Neural progenitor cell (in vitro differentiated cells): ENCODE measurements at regions not wholly inside any gene's neighbourhood (a gene's known extent, or its start where the extent isn't known, plus 50 kb on each side); places are given as distances from the start of the nearest gene placed in this dataset.

Source experiments
- DNase-seq: peaks from one replicate; pipeline ENCODE4 v3.0.0-alpha.2; 2016; ENCODE audit warnings: low spot score
- H2AFZ ChIP-seq: fragments of 200-600 bp; sonication (generic); replicated peaks from 2 replicates; pipeline ENCODE4 v1.6.1; 2016; ENCODE audit warnings: antibody characterized with exemption
- H3F3A ChIP-seq: fragments of 200-600 bp; sonication (generic); 2 replicates; pipeline ENCODE4 v1.6.1; 2016; ENCODE audit warnings: antibody characterized with exemption, low read depth
- H3K27ac ChIP-seq: fragments of 200-600 bp; sonication (generic); 2 replicates; pipeline ENCODE4 v1.5.1; 2016; ENCODE audit warnings: mild to moderate bottlenecking
- H3K27me3 ChIP-seq: fragments of 200-600 bp; sonication (generic); 2 replicates; pipeline ENCODE4 v1.6.1; 2016; ENCODE audit warnings: mild to moderate bottlenecking, moderate library complexity
- H3K36me3 ChIP-seq: fragments of 200-600 bp; sonication (generic); 2 replicates; pipeline ENCODE4 v1.5.1; 2016
- H3K4me1 ChIP-seq: fragments of 200-600 bp; sonication (generic); 2 replicates; pipeline ENCODE4 v1.6.1; 2016; ENCODE audit warnings: mixed run types
- H3K4me2 ChIP-seq: fragments of 200-600 bp; sonication (generic); 2 replicates; pipeline ENCODE4 v1.6.1; 2016
- H3K4me3 ChIP-seq: fragments of 200-600 bp; sonication (generic); 2 replicates; pipeline ENCODE4 v1.5.1; 2016
- H3K79me2 ChIP-seq: fragments of 200-600 bp; sonication (generic); 2 replicates; pipeline ENCODE4 v1.6.1; 2016; ENCODE audit warnings: low read depth
- H3K9ac ChIP-seq: fragments of 200-600 bp; sonication (generic); 2 replicates; pipeline ENCODE4 v1.6.1; 2016
- H3K9me3 ChIP-seq: fragments of 200-600 bp; sonication (generic); 2 replicates; pipeline ENCODE4 v1.5.1; 2016; ENCODE audit warnings: low read depth
- H4K20me1 ChIP-seq: fragments of 200-600 bp; sonication (generic); 2 replicates; pipeline ENCODE4 v1.6.1; 2016; ENCODE audit warnings: low read depth
- H3K27ac Mint-ChIP-seq: 3 replicates; pipeline ENCODE4 v1.8.0; 2021; ENCODE audit warnings: mixed read lengths
- H3K27me3 Mint-ChIP-seq: 2 replicates; pipeline ENCODE4 v1.8.0; 2022; ENCODE audit warnings: low read depth, mild to moderate bottlenecking, inconsistent platforms, moderate library complexity, mixed read lengths; ENCODE audit not compliant: insufficient read depth
- H3K36me3 Mint-ChIP-seq: 3 replicates; pipeline ENCODE4 v1.8.0; 2021; ENCODE audit warnings: mixed read lengths
- H3K4me1 Mint-ChIP-seq: 3 replicates; pipeline ENCODE4 v1.8.0; 2021; ENCODE audit warnings: mixed read lengths
- H3K4me3 Mint-ChIP-seq: 3 replicates; pipeline ENCODE4 v1.8.0; 2021; ENCODE audit warnings: mild to moderate bottlenecking, moderate library complexity, mixed read lengths
- H3K9me3 Mint-ChIP-seq: 3 replicates; pipeline ENCODE4 v1.8.0; 2020; ENCODE audit warnings: mixed read lengths
- EZH2 ChIP-seq: fragments of 200-600 bp; sonication (generic); IDR thresholded peaks from 2 replicates; pipeline ENCODE4 v1.6.1; 2017; ENCODE audit warnings: antibody characterized with exemption, mild to moderate bottlenecking, moderate library complexity
- EZH2phosphoT487 ChIP-seq: fragments of 200-600 bp; sonication (generic); IDR thresholded peaks from 2 replicates; pipeline ENCODE4 v1.6.1; 2017; ENCODE audit warnings: antibody characterized with exemption
- TF ChIP-seq, protein P1 (sequence below): fragments of 200-600 bp; sonication (generic); IDR thresholded peaks from 2 replicates; pipeline ENCODE4 v1.5.1; 2017; ENCODE audit warnings: antibody characterized with exemption, mild to moderate bottlenecking

DNA sequence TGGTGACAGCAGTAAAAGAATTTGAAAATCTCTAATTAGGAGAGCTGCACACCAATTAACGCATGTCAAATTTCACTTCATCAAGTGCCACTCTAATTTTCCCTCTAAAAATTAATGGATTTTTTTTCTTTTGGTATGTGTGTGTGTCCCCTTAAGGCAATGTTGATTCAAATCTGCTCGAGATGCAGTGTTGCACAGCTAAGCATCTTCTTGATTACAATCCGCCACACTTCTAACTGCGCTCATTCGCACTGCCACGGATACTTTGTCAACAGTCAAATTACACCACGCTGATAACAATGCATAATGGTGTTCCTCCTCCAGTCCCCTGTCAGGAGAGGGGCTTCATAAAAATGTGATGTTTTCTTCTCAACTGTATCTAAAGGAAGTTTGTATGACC is 261.4 kb downstream of the MEIS1 start:
- H3K4me2 ChIP-seq: no peak overlapping the region
- no peaks in the 10 kb centered on the region for H3K9me3 ChIP-seq
- Mint-ChIP-seq H3K9me3 (no peaks in the 10 kb centered on the region), H3K27me3 (peaks cover 2% of the 10 kb centered on the region), H3K27ac (peak overlapping the region; percentile 21), H3K4me1 (peaks cover 76% of the 10 kb centered on the region), H3K36me3 (no peaks in the 10 kb centered on the region), H3K4me3 (no peak overlapping the region)
- no peaks in the 10 kb centered on the region for H3K27me3 ChIP-seq
- H4K20me1 ChIP-seq: no peaks in the 10 kb centered on the region
- peaks cover 7% of the 10 kb centered on the region for H3F3A ChIP-seq
- DNase-seq: no peak
- no peak overlapping the region for H2AFZ ChIP-seq
- H3K79me2 ChIP-seq: no peaks in the 10 kb centered on the region
- H3K27ac ChIP-seq: no peak overlapping the region
- TF ChIP-seq, protein P1, sequence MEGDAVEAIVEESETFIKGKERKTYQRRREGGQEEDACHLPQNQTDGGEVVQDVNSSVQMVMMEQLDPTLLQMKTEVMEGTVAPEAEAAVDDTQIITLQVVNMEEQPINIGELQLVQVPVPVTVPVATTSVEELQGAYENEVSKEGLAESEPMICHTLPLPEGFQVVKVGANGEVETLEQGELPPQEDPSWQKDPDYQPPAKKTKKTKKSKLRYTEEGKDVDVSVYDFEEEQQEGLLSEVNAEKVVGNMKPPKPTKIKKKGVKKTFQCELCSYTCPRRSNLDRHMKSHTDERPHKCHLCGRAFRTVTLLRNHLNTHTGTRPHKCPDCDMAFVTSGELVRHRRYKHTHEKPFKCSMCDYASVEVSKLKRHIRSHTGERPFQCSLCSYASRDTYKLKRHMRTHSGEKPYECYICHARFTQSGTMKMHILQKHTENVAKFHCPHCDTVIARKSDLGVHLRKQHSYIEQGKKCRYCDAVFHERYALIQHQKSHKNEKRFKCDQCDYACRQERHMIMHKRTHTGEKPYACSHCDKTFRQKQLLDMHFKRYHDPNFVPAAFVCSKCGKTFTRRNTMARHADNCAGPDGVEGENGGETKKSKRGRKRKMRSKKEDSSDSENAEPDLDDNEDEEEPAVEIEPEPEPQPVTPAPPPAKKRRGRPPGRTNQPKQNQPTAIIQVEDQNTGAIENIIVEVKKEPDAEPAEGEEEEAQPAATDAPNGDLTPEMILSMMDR: no peak
- TF ChIP-seq EZH2 (no peak), EZH2phosphoT487 (no peak)
- H3K36me3 ChIP-seq: no peaks in the 10 kb centered on the region
- no peak overlapping the region for H3K4me3 ChIP-seq
- H3K4me1 ChIP-seq: peaks cover 42% of the 10 kb centered on the region
- H3K9ac ChIP-seq: no peak overlapping the region

DNA sequence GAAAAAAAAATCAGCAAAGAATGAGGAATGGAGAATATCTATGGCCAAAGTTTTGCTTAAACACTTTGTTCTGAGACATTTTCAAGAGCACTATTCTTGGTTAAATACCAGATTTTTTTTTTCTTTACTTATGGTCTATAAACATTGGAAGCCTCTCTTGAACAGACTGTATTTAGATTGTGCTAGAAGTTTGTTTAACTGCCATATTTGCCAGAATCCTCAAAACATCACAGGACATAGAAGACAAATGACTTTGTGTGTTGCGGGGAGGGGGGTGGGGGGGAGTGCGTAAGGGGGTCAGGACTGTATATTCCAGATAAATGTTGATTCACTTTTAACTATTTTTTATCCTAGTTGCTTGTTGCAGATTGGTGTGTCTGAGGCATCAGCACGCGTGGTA is 262.0 kb downstream of the MEIS1 start:
- no peak overlapping the region for H3K4me3 Mint-ChIP-seq
- H3K9me3 Mint-ChIP-seq: no peaks in the 10 kb centered on the region
- H3K36me3 Mint-ChIP-seq: no peaks in the 10 kb centered on the region
- Histone ChIP-seq H3K9me3 (no peaks in the 10 kb centered on the region), H4K20me1 (no peaks in the 10 kb centered on the region), H2AFZ (no peak overlapping the region), H3K36me3 (no peaks in the 10 kb centered on the region), H3K27ac (no peak overlapping the region), H3F3A (peaks cover 7% of the 10 kb centered on the region), H3K4me3 (no peak overlapping the region), H3K79me2 (no peaks in the 10 kb centered on the region), H3K27me3 (no peaks in the 10 kb centered on the region), H3K4me1 (peaks cover 38% of the 10 kb centered on the region), H3K4me2 (no peak overlapping the region), H3K9ac (no peak overlapping the region)
- H3K27ac Mint-ChIP-seq: no peak overlapping the region
- TF ChIP-seq, protein P1: no peak
- no peak for TF ChIP-seq EZH2phosphoT487
- no peak for TF ChIP-seq EZH2
- no peak for DNase-seq
- peaks cover 2% of the 10 kb centered on the region for H3K27me3 Mint-ChIP-seq
- H3K4me1 Mint-ChIP-seq: peaks cover 74% of the 10 kb centered on the region

DNA sequence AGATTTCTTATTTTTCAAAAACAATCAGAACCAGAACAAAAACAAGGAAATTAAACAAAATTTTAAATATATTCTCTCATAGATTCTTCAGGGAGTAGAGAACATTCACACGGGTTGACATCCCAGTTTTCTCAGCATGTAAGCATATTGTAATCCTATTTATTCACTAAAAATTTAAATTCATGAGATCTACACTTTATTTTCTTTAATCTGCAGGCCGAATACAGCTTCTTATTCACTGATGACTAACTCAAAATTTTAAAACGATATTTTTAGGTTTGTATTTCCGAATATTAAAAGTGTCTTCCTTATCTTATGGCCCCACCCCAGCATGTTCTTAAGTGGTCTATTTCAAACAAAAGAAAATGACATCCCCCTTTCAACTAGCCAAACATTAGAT is 262.4 kb downstream of the MEIS1 start:
- Mint-ChIP-seq H3K36me3 (no peaks in the 10 kb centered on the region), H3K27me3 (peaks cover 2% of the 10 kb centered on the region), H3K4me3 (no peak overlapping the region), H3K27ac (no peak overlapping the region), H3K4me1 (peaks cover 77% of the 10 kb centered on the region), H3K9me3 (no peaks in the 10 kb centered on the region)
- Histone ChIP-seq H3K4me3 (no peak overlapping the region), H2AFZ (no peak overlapping the region), H3K27me3 (no peaks in the 10 kb centered on the region), H3K4me1 (peaks cover 38% of the 10 kb centered on the region), H4K20me1 (no peaks in the 10 kb centered on the region), H3K9ac (no peak overlapping the region), H3K36me3 (no peaks in the 10 kb centered on the region), H3K27ac (no peak overlapping the region), H3K79me2 (no peaks in the 10 kb centered on the region), H3K9me3 (no peaks in the 10 kb centered on the region), H3F3A (peaks cover 7% of the 10 kb centered on the region), H3K4me2 (no peak overlapping the region)
- TF ChIP-seq, protein P1: no peak
- TF ChIP-seq EZH2: no peak
- TF ChIP-seq EZH2phosphoT487: no peak
- DNase-seq: no peak

DNA sequence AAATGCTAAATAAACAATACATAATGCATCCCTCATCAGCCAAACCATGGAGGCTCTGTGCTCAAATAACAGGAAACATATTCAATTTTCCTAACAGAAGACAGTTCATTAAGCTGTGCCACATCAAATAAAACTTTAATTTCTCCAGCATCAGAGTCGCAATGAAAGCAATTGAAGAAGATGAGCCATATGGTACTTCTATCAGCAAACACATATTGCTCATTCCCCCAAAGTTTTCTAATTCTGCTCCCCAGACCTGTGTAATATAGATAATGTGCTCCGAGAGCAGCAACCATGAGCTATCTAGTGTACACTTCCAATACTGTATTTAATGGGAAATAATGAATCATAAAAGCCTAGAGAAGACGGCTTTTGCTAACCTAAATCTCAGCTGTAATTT is 263.2 kb downstream of the MEIS1 start:
- Histone ChIP-seq H3F3A (peaks cover 7% of the 10 kb centered on the region), H3K27ac (no peak overlapping the region), H3K9ac (no peak overlapping the region), H3K9me3 (no peaks in the 10 kb centered on the region), H4K20me1 (no peaks in the 10 kb centered on the region), H3K36me3 (no peaks in the 10 kb centered on the region), H2AFZ (no peak overlapping the region), H3K4me2 (no peak overlapping the region), H3K4me1 (peaks cover 34% of the 10 kb centered on the region), H3K79me2 (no peaks in the 10 kb centered on the region), H3K4me3 (no peak overlapping the region), H3K27me3 (no peaks in the 10 kb centered on the region)
- H3K27ac Mint-ChIP-seq: peak overlapping the region; percentile 48
- peaks cover 2% of the 10 kb centered on the region for H3K27me3 Mint-ChIP-seq
- H3K4me3 Mint-ChIP-seq: no peak overlapping the region
- DNase-seq: no peak
- TF ChIP-seq, protein P1: no peak
- TF ChIP-seq EZH2phosphoT487 (no peak), EZH2 (no peak)
- peaks cover 71% of the 10 kb centered on the region for H3K4me1 Mint-ChIP-seq
- no peaks in the 10 kb centered on the region for H3K36me3 Mint-ChIP-seq
- no peaks in the 10 kb centered on the region for H3K9me3 Mint-ChIP-seq
